ENCODE measurements at regions not wholly inside any gene's neighbourhood (a gene's known extent, or its start where the extent isn't known, plus 50 kb on each side); places are given as distances from the start of the nearest gene placed in this dataset.

- TF ChIP-seq CTCF (conservative IDR thresholded peaks at IDR 0.05; ENCODE audit: low read depth in 2 of 2): no peak
- no peak for TF ChIP-seq POLR2AphosphoS5 (IDR thresholded peaks at IDR 0.05; ENCODE audit: low read depth)
- no peak for TF ChIP-seq EZH2 (IDR thresholded peaks at IDR 0.05; ENCODE audit: low read depth, unreplicated experiment)
- no peak for TF ChIP-seq REST (IDR thresholded peaks at IDR 0.05; ENCODE audit: unreplicated experiment)
- no peak for TF ChIP-seq ZNF331 (CRISPR knock-in tag; IDR thresholded peaks at IDR 0.05; ENCODE audit: low read depth)
- no peak for TF ChIP-seq EZH2phosphoT487 (IDR thresholded peaks at IDR 0.05; ENCODE audit: unreplicated experiment)
- no peak for TF ChIP-seq JUNB (IDR thresholded peaks at IDR 0.05; ENCODE audit: unreplicated experiment)
- no peak for TF ChIP-seq STAT1 (IDR thresholded peaks at IDR 0.05; ENCODE audit: unreplicated experiment)
- TF ChIP-seq ZNF114 (CRISPR knock-in tag; IDR thresholded peaks at IDR 0.05): no peak
- TF ChIP-seq CREB1 (CRISPR knock-in tag; IDR thresholded peaks at IDR 0.05; ENCODE audit: low read depth): no peak
- TF ChIP-seq NANOG (IDR thresholded peaks at IDR 0.05; ENCODE audit: borderline replicate concordance): no peak
- no peak for TF ChIP-seq ETS1 (IDR thresholded peaks at IDR 0.05)
These were observed 91.5 kb upstream of the KCNE2 start for GRCh38 chr21:34272321-34272720.

Data from GM23338 (cell line).